Activated CD4-positive, CD25-positive, alpha-beta regulatory T cell treated with anti-CD3 and anti-CD28 coated beads, Interleukin-2, amount 50 U/mL, for 16 hours (primary cell): ENCODE measurements at regions not wholly inside any gene's neighbourhood (a gene's known extent, or its start where the extent isn't known, plus 50 kb on each side); places are given as distances from the start of the nearest gene placed in this dataset.
"Not testable (repeated sequence)": the region's sequence is repeated elsewhere in the genome, so short reads cannot be mapped to it uniquely, and the experiment has no call there.

Experiments
- DNase-seq: peaks from one replicate; pipeline ENCODE4 v3.0.0-alpha.2; 2020; ENCODE audit warnings: low read depth, low spot score

GRCh38 chr1:195756109-195756508, 852.1 kb downstream of the KCNT2 start:
- DNase-seq = no peak

DNA sequence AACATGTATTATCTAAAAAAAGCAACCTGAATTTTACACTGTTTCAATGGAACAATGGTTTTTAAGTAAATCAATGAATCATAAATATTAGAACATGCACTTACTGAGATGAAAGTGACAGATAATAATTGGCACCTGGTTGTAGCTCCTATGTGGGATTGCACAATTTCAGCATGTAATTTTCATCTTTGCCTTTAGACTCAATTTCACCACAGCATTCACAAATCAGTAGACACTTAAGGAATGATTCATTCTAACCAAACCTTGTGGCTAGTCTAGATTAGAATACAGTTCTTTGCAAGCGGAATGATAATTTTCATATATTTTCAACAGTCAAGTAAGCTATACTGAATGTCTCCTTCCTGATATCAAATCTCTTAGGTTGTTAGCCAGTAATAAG, 853.4 kb downstream of the KCNT2 start:
- no peak for DNase-seq

GRCh38 chr1:195754303-195754702, 853.9 kb downstream of the KCNT2 start:
- DNase-seq = no peak

- no peak for DNase-seq
Observed at GRCh38 chr1:195748969-195749368, 859.3 kb downstream of the KCNT2 start.

DNA sequence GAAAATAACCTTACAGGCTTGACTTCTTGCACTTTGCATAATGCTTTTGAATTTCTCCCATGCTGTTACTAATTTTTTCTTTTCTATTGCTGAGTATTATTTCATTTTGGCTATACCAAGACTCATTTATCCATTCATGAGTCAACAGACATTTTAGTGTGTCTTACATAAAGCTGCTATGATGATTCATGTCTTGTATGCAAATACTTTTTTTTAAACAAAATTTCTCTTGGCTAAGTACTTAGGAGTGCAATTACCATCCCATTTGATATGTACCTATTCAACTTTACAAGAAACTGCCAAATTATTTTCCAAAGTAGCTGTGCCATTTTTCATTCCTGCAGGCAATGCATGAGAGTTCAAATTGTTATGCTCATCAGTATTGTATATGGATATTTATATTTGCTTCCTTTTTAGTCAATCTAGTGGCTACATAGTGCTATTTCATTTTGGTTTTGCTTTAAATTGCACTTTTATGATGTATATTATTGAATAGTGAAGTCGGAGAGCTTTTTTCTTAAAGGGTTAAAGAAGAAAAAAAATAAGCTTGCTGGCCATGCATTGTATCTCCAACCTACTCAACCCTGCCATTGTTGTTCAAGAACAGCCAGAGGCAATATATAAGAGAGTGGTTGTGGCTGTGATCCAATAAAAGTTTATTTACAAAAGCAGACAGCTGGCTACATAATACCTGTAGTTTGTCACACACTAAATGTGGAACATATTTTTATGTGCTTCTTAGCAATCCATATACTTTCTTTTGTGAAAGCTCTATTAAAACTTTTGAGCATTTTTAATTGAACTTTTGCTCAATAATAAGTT, 862.8 kb downstream of the KCNT2 start:
- DNase-seq = no peak

GRCh38 chr1:195744256-195744655, 864.0 kb downstream of the KCNT2 start:
- DNase-seq = no peak

GRCh38 chr1:195740862-195741261, 867.4 kb downstream of the KCNT2 start:
- no peak for DNase-seq

- no peak for DNase-seq
Observed at GRCh38 chr1:195738966-195739650, 869.1 kb downstream of the KCNT2 start.

DNA sequence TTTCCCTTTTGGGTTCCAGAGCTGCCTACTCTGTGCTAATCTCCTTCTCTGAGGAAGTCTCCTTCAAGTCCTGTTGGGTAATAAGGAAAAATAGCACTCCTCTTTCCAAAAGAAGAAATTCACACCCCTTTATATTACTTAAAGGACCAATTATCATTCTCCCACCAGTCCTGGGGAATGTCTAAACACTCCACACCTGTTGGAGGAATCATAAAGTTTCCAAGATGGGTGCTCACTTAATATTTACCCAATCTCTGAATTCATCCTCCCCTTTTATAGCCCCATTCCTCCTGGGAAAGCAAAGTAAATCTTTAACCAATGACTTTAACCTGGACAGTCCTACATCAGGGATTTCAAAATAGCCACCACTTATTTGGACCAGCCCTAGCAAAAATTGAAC, 873.1 kb downstream of the KCNT2 start:
- DNase-seq = no peak

DNA sequence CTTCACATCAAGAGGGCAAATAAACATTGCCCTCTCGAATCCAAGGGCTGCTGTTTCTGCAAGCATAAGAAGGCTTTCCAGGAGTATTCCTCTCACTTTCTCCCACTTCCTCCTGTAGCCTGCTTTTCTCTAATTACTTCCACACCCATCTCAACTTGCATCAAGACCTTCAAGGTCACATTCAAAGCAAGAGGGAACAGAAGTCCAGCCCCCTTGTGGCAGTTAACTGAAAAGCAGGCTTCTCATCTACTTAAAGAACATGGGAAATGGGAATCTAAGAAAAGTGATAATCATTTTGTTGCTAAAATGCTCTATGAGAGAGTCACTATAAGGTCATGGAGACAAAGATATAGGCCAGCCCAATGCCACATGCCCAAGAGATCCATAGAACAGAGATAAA, 874.4 kb downstream of the KCNT2 start:
- DNase-seq = no peak

DNA sequence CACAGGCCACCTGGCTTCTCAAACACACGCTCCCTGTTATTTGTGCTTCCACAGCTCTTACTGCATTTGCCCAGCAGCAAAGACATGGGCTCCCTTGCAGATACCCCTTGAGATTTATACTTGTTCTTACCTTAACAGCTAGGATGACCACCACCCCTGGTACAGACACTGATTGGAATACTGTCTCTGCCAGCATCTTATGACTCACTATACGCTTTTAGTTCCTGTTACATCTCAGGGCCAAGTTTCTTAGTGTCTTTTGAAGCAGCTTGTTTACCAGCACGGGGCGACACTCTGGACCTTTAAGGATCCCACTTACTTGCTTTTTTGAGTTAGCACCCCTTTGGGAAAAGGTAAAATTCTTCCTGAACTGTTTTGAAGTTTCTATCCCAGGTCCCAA, 874.8 kb downstream of the KCNT2 start:
- DNase-seq = no peak

- no peak for DNase-seq
Observed at GRCh38 chr1:195731385-195731784, 876.9 kb downstream of the KCNT2 start.

DNA sequence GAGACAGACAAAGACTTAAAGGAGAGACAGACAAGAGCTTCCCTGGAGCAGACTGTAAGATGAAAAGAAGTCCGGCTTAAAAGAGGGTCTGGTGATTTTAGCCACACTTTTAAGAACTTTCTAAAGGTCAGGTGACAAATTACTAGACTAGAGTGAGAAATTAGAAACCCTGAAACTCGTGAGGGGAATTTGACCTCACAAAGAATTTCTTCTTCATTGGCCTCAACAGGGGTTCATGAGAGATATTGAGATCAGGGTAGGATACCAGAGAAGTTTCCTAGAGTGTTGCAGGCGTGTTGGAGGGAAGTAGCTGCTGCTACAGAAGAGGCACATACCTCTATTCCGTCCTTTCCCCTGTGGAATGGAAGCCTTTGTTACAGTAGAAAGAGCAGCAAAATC, 884.4 kb downstream of the KCNT2 start:
- no peak for DNase-seq

DNA sequence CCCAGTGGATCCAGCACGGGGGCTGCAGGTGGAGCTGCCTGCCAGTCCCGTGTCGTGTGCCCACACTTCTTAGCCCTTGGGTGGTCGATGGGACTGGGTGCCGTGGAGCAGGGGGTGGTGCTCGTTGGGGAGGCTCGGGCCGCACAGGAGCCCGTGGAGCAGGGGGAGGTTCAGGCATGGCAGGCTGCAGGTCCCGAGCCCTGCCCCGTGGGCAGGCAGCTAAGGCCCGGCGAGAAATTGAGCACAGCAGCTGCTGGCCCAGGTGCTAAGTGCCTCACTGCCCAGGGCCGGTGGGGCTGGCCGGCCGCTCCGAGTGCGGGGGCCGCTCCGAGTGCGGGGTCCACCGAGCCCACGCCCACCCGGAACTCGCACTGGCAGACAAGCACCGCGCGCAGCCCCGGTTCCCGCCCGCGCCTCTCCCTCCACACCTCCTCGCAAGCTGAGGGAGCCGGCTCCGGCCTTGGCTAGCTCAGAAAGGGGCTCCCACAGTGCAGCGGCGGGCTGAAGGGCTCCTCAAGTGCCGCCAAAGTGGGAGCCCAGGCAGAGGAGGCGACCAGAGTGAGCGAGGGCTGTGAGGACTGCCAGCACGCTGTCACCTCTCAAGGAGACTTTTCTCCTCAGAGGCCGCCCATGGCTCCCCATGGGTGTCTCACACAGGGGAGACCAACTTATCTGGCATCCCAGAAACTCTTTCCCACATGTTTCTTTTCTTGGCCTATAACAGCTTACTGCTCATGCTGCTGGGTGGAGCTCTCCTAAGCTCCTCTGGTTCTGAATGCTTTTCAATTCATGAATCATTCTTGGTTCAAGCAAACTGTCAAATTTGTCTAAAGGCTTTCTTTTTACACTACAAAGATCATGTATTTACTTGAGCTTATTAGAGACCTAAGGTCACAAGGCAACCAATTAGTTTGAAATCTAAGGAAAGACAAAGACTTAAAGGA, 885.1 kb downstream of the KCNT2 start:
- not testable (repeated sequence) for DNase-seq

DNA sequence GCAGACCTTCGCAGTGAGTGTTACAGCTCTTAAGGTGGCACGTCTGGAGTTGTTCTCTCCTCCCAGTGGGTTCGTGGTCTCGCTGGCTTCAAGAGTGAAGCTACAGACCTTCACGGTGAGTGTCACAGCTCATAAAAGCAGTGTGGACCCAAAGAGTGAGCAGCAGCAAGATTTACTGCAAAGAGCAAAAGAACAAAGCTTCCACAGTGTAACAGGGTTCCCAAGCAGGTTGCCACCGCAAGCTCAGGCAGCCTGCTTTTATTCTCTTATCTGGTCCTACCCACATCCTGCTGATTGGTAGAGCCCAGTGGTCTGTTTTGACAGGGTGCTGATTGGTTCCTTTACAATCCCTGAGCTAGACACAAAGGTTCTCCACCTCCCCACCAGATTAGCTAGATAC, 886.1 kb downstream of the KCNT2 start:
- not testable (repeated sequence) for DNase-seq

DNA sequence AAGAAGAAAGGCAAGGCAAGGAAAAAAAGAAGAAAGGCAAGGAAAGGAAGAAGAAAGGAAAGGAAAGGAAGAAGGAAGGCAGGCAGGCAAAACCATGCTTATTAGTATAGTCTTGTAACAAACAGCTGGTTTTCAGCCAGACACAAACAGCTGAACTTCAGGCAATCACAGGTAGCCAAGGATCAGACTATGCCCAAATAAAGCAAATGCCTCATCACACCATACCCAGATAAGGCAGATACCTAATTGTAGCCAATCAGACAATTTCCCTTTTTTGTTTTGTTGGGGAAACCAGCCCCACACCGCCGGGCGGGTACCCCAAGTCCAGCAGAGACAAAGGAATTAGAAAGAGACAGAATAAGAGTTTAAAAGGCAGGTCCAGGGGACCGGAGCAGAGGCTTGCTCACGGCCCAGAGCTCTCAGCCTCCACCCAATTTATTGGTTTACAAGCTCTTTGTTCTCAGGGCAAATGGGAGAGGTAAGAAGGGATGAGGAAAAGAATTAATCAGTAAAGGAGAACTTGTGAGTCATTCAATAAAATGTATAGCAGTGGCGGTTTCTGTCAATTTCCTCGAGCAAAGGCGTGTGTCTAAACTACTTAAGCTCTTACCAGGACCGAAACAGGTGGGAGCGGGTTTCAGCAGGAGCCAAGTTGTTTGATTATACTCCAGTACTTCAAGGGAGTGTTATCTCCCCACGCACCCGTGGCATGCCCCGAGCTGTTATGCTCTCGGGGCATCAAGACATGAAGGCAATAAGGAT, 886.8 kb downstream of the KCNT2 start:
- no peak for DNase-seq

GRCh38 chr1:195717651-195718050, 890.6 kb downstream of the KCNT2 start:
- DNase-seq = no peak

GRCh38 chr1:195715652-195716051, 892.6 kb downstream of the KCNT2 start:
- DNase-seq = no peak

- DNase-seq = no peak
Observed at GRCh38 chr1:195714248-195714647, 894.0 kb downstream of the KCNT2 start.

DNA sequence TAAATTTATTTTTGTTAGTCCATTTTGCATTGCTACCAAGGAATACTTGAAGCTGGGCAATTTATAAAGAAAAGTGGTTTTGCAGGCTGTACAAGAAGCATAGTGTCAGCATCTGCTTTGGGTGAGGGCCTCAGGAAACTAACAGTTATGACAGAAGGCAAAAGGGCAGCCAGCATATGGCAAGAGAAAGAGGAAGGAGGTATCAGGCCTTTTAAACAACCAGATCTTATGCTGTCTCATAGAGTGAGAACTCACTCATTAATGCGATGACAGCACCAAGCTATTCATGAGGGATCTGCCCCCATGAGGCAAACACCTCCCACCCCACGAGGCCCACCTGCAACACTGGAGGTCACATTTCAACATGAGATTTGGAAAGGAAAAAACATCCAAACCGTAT, 898.4 kb downstream of the KCNT2 start:
- no peak for DNase-seq

GRCh38 chr1:195704028-195704427, 904.2 kb downstream of the KCNT2 start:
- DNase-seq = no peak
